Keratinocyte (primary cell): ENCODE measurements at regions not wholly inside any gene's neighbourhood (a gene's known extent, or its start where the extent isn't known, plus 50 kb on each side); places are given as distances from the start of the nearest gene placed in this dataset.

Source experiments
- DNase-seq: peaks from one replicate; pipeline ENCODE4 v3.0.0-alpha.2; 2011; ENCODE audit warnings: low read depth, missing footprints, low spot score
- FAIRE-seq: peaks from 2 replicates; lab custom pipeline; 2011; peaks lifted over from hg19 to GRCh38; lab: Jason Lieb, UNC
- H2AFZ ChIP-seq: 2 replicates; pipeline ENCODE4 v1.6.0; 2012; ENCODE audit warnings: low read length, control low read depth, inconsistent platforms; ENCODE audit not compliant: control insufficient read depth
- H3K27ac ChIP-seq: 2 replicates; pipeline ENCODE4 v1.5.1; 2011; ENCODE audit warnings: low read length; ENCODE audit not compliant: control insufficient read depth, insufficient read depth
- H3K27me3 ChIP-seq: 3 replicates; pipeline ENCODE4 v1.6.0; 2011; ENCODE audit warnings: low read length; ENCODE audit not compliant: control insufficient read depth, insufficient read depth; ENCODE audit errors: extremely low read depth
- H3K36me3 ChIP-seq, 2 experiments: 2 replicates in 1 of 2; 3 replicates in 1 of 2; pipeline ENCODE4 v1.5.1; 2011; ENCODE audit warnings: low read length in 2 of 2, mild to moderate bottlenecking in 1 of 2; ENCODE audit not compliant: control insufficient read depth in 2 of 2, insufficient read depth in 2 of 2; ENCODE audit errors: extremely low read depth in 1 of 2
- H3K4me1 ChIP-seq: 3 replicates; pipeline ENCODE4 v1.5.1; 2011; ENCODE audit warnings: low read length; ENCODE audit not compliant: control insufficient read depth, insufficient read depth; ENCODE audit errors: extremely low read depth
- H3K4me2 ChIP-seq: 3 replicates; pipeline ENCODE4 v1.6.0; 2011; ENCODE audit warnings: low read depth, low read length; ENCODE audit not compliant: control insufficient read depth, insufficient read depth; ENCODE audit errors: extremely low read depth
- H3K4me3 ChIP-seq, 3 experiments: fragments of 200-600 bp in 1 of 3; sonication (generic) in 1 of 3; 2 replicates in 2 of 3; 3 replicates in 1 of 3; pipeline ENCODE4 v1.5.1; 2011 to 2016; ENCODE audit warnings: low read length in 3 of 3, mild to moderate bottlenecking in 3 of 3, control low read depth in 2 of 3, inconsistent platforms in 1 of 3, low read depth in 1 of 3, mixed read lengths in 1 of 3, mixed run types in 1 of 3, moderate library complexity in 1 of 3; ENCODE audit not compliant: control insufficient read depth in 2 of 3, insufficient read depth in 2 of 3; ENCODE audit errors: extremely low read depth in 1 of 3
- H3K79me2 ChIP-seq: 2 replicates; pipeline ENCODE4 v1.6.0; 2012; ENCODE audit warnings: low read length; ENCODE audit not compliant: control insufficient read depth, insufficient read depth
- H3K9ac ChIP-seq: 3 replicates; pipeline ENCODE4 v1.6.0; 2011; ENCODE audit warnings: low read length; ENCODE audit not compliant: control insufficient read depth, insufficient read depth; ENCODE audit errors: extremely low read depth
- H3K9me1 ChIP-seq: 3 replicates; pipeline ENCODE4 v1.6.0; 2011; ENCODE audit warnings: low read length; ENCODE audit not compliant: control insufficient read depth, insufficient read depth; ENCODE audit errors: extremely low read depth
- H3K9me3 ChIP-seq: 2 replicates; pipeline ENCODE4 v1.5.1; 2012; ENCODE audit warnings: low read depth, low read length; ENCODE audit not compliant: control insufficient read depth
- H4K20me1 ChIP-seq: 3 replicates; pipeline ENCODE4 v1.6.0; 2011; ENCODE audit warnings: low read length; ENCODE audit not compliant: control insufficient read depth, insufficient read depth; ENCODE audit errors: extremely low read depth
- CTCF ChIP-seq, 3 experiments: IDR thresholded peaks in 1 of 3; conservative IDR thresholded peaks in 1 of 3; optimal IDR thresholded peaks in 1 of 3; 2 replicates in 2 of 3; 3 replicates in 1 of 3; pipeline versions ENCODE3 to v1.5.1; 2011; ENCODE audit warnings: low read length in 3 of 3, mild to moderate bottlenecking in 3 of 3, moderate library complexity in 2 of 3, control low read depth in 1 of 3, inconsistent platforms in 1 of 3; ENCODE audit not compliant: insufficient read depth in 2 of 3; ENCODE audit errors: extremely low read depth in 1 of 3
- EZH2 ChIP-seq: IDR thresholded peaks from one replicate; pipeline ENCODE4 v1.6.1; 2012; ENCODE audit warnings: inconsistent platforms, mild to moderate bottlenecking, low read length, moderate library complexity
- dilution Hi-C: fragments of 300-500 bp; cut with MboI; formaldehyde crosslinking; loops from one replicate; pipeline ENCODE4 v1.7.0; 2020; ENCODE audit warnings: low sequenced_read_pairs; ENCODE audit not compliant: extremely low pct_ligation_motif_present

GRCh38 chr17:13253733-13254410, 236.0 kb upstream of the ELAC2 start:
- H3K27me3 ChIP-seq = no peaks in the 10 kb centered on the region
- H3K79me2 ChIP-seq = no peaks in the 10 kb centered on the region
- FAIRE-seq = no peak
- no peak overlapping the region for H3K9ac ChIP-seq
- H3K4me3 ChIP-seq = no peak overlapping the region
- dilution Hi-C loops = no loop called here
- TF ChIP-seq CTCF (optimal IDR thresholded peaks at IDR 0.05 in 1 of 3, IDR thresholded peaks at IDR 0.05 in 1 of 3, conservative IDR thresholded peaks at IDR 0.05 in 1 of 3; ENCODE audit: extremely low read depth in 1 of 3, insufficient read depth in 2 of 3, low read length in 3 of 3) (no peak), EZH2 (no peak)
- H4K20me1 ChIP-seq = no peaks in the 10 kb centered on the region
- H2AFZ ChIP-seq = no peak overlapping the region
- no peak overlapping the region for H3K27ac ChIP-seq
- H3K4me1 ChIP-seq = no peaks in the 10 kb centered on the region
- no peaks in the 10 kb centered on the region for H3K9me3 ChIP-seq
- no peak overlapping the region for H3K4me2 ChIP-seq
- H3K36me3 ChIP-seq = no peaks in the 10 kb centered on the region
- no peak for DNase-seq
- no peaks in the 10 kb centered on the region for H3K9me1 ChIP-seq

GRCh38 chr17:13244513-13244912, 226.7 kb upstream of the ELAC2 start:
- Histone ChIP-seq H3K79me2 (no peaks in the 10 kb centered on the region), H3K36me3 (no peaks in the 10 kb centered on the region), H3K9me1 (no peaks in the 10 kb centered on the region), H3K27me3 (no peaks in the 10 kb centered on the region), H3K9me3 (no peaks in the 10 kb centered on the region), H3K4me3 (no peak overlapping the region), H3K9ac (no peak overlapping the region), H4K20me1 (no peaks in the 10 kb centered on the region), H3K4me2 (no peak overlapping the region), H2AFZ (no peak overlapping the region), H3K4me1 (no peaks in the 10 kb centered on the region), H3K27ac (no peak overlapping the region)
- FAIRE-seq (no peak), DNase-seq (no peak)
- TF ChIP-seq CTCF (optimal IDR thresholded peaks at IDR 0.05 in 1 of 3, IDR thresholded peaks at IDR 0.05 in 1 of 3, conservative IDR thresholded peaks at IDR 0.05 in 1 of 3; ENCODE audit: extremely low read depth in 1 of 3, insufficient read depth in 2 of 3, low read length in 3 of 3) (no peak), EZH2 (no peak)
- dilution Hi-C loops = no loop called here
